Panc1 (cell line): ENCODE measurements at regions not wholly inside any gene's neighbourhood (a gene's known extent, or its start where the extent isn't known, plus 50 kb on each side); places are given as distances from the start of the nearest gene placed in this dataset.

Experiments
- ATAC-seq: fragments of 200-7000 bp; cut with Tn5 transposase; 2 replicates; pipeline ENCODE4 v1.9.1; 2020; ENCODE audit warnings: mild to moderate bottlenecking, moderate library complexity
- BruUV-seq: library from RNA; stranded (reverse); fragments of 400-500 nt; replicated peaks from 2 replicates; lab custom pipeline; 2021; lab: Mats Ljungman, UMichigan
- CTCF ChIA-PET: fragments of 300-600 bp; sonication (Branson Sonifier 250); formaldehyde crosslinking; loops from one replicate; lab custom pipeline; 2022; ENCODE audit warnings: antibody characterized with exemption; lab: Charles Lee
- POLR2A ChIA-PET: fragments of 300-600 bp; sonication (Branson Sonifier 250); formaldehyde crosslinking; loops from one replicate; lab custom pipeline; 2022; ENCODE audit warnings: antibody characterized with exemption; lab: Charles Lee
- DNase-seq: peaks from one replicate; pipeline ENCODE4 v3.0.0-alpha.2; 2010; ENCODE audit warnings: low read depth, low spot score
- H3K27ac ChIP-seq: 2 replicates; pipeline ENCODE4 v1.5.1; 2011; ENCODE audit warnings: mild to moderate bottlenecking, low read length, inconsistent platforms
- H3K27me3 ChIP-seq: fragments of 200-500 bp; sonication (Bioruptor generic); 2 replicates; pipeline ENCODE4 v1.6.0; 2014; ENCODE audit warnings: low read length, inconsistent platforms; ENCODE audit not compliant: control insufficient read depth, insufficient read depth
- H3K36me3 ChIP-seq: fragments of 200-500 bp; sonication (Bioruptor generic); 2 replicates; pipeline ENCODE4 v1.5.1; 2014; ENCODE audit warnings: inconsistent platforms, mild to moderate bottlenecking, low read length, moderate library complexity; ENCODE audit not compliant: control insufficient read depth, insufficient read depth
- H3K4me1 ChIP-seq: 2 replicates; pipeline ENCODE4 v1.5.1; 2011; ENCODE audit warnings: inconsistent platforms, mild to moderate bottlenecking, low read length, moderate library complexity; ENCODE audit not compliant: control insufficient read depth, insufficient read depth
- H3K4me3 ChIP-seq, 2 experiments: 2 replicates each; pipeline ENCODE4 v1.5.1; 2011 to 2012; ENCODE audit warnings: low read depth in 2 of 2, low read length in 2 of 2, mild to moderate bottlenecking in 2 of 2, inconsistent platforms in 1 of 2, moderate library complexity in 1 of 2
- H3K9me3 ChIP-seq: fragments of 200-500 bp; sonication (Bioruptor generic); 2 replicates; pipeline ENCODE4 v1.5.1; 2014; ENCODE audit warnings: low read depth, mild to moderate bottlenecking, inconsistent platforms, low read length, moderate library complexity; ENCODE audit not compliant: control insufficient read depth, insufficient read depth
- POLR2AphosphoS5 ChIP-seq: IDR thresholded peaks from 2 replicates; pipeline ENCODE4 v1.6.1; 2012; ENCODE audit warnings: mild to moderate bottlenecking, low read depth, low read length, moderate library complexity
- SIN3A ChIP-seq: IDR thresholded peaks from 2 replicates; pipeline ENCODE4 v1.6.1; 2012; ENCODE audit warnings: low read depth, mild to moderate bottlenecking, low read length, moderate library complexity, borderline replicate concordance; ENCODE audit not compliant: insufficient read depth
- TCF7L2 ChIP-seq: IDR thresholded peaks from 2 replicates; pipeline ENCODE4 v1.6.1; 2011; ENCODE audit warnings: mild to moderate bottlenecking, low read depth, low read length, inconsistent platforms
- in situ Hi-C: cut with HindIII; loops from 2 replicates; pipeline ENCODE4 v1.10.0; 2016; ENCODE audit warnings: low sequenced_read_pairs, low pct_unique_long_range_greater_than_20kb
- intact Hi-C: fragments of 100-400 bp; cut with micrococcal nuclease; formaldehyde crosslinking; loops from one replicate; pipeline ENCODE4 v1.10.0; 2022; ENCODE audit not compliant: unreplicated experiment
- TF ChIP-seq, protein P1 (sequence below): fragments of 450-650 bp; IDR thresholded peaks from 2 replicates; pipeline ENCODE4 v1.5.1; 2017; ENCODE audit warnings: mild to moderate bottlenecking
- TF ChIP-seq, protein P2 (sequence below), 2 experiments: IDR thresholded peaks; 2 replicates each; pipeline ENCODE4 v1.6.1; 2011 to 2012; ENCODE audit warnings: low read depth in 2 of 2, control low read depth in 1 of 2, low read length in 1 of 2, mild to moderate bottlenecking in 1 of 2, moderate library complexity in 1 of 2; ENCODE audit not compliant: insufficient read depth in 1 of 2

DNA sequence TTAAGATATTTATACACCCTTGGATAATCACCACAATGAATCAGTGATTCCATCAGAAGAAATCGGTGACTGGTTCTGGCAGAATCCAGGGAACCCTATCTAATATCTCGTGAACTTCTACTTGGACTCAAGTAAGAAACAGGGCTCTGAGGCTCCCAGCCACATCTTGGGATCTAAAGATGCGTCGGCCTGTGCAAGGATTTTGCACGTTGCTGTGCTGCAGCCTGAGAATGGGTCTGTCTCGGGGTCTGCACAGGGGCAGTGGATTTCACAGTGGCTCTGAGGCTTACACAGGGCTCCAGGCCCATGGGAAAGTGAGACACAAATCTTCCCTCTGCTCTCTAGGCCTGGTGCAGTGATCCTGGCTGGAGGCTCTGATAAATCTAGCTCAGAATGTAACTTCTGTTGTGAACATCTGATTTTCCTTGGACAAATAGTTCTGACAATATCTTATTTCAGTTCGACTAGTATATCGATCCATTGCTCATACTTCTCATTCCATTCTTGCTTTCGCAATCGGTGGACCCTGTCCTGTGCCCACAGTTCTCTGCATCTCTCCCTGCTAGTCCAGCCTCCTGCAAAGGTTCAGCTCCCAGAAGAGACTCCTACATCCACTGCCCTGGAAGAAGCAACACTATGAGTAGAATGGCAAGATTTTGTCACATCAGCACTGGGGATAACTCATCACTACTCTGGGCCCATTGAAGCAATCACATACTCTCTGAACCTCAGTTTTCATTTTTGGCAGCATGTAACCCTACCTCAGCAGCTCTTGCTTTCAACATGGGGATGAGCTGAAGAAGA is 105.5 kb upstream of the TOP3B start:
- no peak for TF ChIP-seq TCF7L2
- TF ChIP-seq, protein P1, sequence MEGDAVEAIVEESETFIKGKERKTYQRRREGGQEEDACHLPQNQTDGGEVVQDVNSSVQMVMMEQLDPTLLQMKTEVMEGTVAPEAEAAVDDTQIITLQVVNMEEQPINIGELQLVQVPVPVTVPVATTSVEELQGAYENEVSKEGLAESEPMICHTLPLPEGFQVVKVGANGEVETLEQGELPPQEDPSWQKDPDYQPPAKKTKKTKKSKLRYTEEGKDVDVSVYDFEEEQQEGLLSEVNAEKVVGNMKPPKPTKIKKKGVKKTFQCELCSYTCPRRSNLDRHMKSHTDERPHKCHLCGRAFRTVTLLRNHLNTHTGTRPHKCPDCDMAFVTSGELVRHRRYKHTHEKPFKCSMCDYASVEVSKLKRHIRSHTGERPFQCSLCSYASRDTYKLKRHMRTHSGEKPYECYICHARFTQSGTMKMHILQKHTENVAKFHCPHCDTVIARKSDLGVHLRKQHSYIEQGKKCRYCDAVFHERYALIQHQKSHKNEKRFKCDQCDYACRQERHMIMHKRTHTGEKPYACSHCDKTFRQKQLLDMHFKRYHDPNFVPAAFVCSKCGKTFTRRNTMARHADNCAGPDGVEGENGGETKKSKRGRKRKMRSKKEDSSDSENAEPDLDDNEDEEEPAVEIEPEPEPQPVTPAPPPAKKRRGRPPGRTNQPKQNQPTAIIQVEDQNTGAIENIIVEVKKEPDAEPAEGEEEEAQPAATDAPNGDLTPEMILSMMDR = no peak
- no peak overlapping the region for H3K4me3 ChIP-seq
- intact Hi-C loops (no loop called here), in situ Hi-C loops (no loop called here)
- no TSS peak for BruUV-seq
- no peaks in the 10 kb centered on the region for H3K9me3 ChIP-seq
- CTCF ChIA-PET = no interaction called here
- no peak overlapping the region for H3K27ac ChIP-seq
- DNase-seq (no peak), ATAC-seq (no peak)
- H3K36me3 ChIP-seq = no peaks in the 10 kb centered on the region
- POLR2A ChIA-PET = no interaction called here
- no peaks in the 10 kb centered on the region for H3K4me1 ChIP-seq
- peaks cover 2% of the 10 kb centered on the region; the same call in 1 of the 2 replicates for H3K27me3 ChIP-seq

DNA sequence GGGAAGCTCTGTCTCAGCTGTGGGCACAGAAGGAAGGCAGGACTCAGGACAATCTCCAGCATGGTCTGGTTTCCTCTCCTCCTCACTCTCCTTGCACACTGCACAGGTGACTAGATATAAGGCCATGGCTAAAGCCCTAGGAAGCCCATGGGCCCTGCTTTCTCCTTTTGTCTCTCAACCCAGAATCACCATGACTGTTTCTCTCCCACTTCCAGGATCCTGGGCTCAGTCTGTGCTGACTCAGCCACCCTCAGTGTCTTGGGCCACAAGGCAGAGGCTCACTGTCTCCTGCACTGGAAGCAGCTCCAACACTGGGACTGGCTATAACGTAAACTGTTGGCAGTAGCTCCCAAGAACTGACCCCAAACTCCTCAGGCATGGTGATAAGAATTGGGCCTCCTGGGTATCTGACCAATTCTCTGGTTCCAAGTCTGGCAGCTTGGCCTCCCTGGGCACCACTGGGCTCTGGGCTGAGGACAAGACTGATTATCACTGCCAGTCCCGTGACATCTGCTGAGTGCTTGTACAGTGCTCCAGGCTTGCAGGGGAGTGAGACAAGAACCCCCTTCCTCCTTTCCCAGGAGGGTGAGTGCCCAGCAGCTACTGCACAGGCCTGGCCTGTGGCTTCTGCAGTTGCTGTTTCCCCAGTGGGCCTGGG is 104.0 kb upstream of the TOP3B start:
- Histone ChIP-seq H3K4me3 (no peak overlapping the region), H3K36me3 (no peaks in the 10 kb centered on the region), H3K9me3 (no peaks in the 10 kb centered on the region), H3K4me1 (no peaks in the 10 kb centered on the region), H3K27me3 (no peaks in the 10 kb centered on the region), H3K27ac (no peak overlapping the region)
- in situ Hi-C loops (no loop called here), intact Hi-C loops (no loop called here)
- CTCF ChIA-PET = no interaction called here
- no peak for DNase-seq
- no TSS peak for BruUV-seq
- POLR2A ChIA-PET = no interaction called here
- TF ChIP-seq, protein P1 = no peak
- TF ChIP-seq TCF7L2 = no peak
- no peak for ATAC-seq

DNA sequence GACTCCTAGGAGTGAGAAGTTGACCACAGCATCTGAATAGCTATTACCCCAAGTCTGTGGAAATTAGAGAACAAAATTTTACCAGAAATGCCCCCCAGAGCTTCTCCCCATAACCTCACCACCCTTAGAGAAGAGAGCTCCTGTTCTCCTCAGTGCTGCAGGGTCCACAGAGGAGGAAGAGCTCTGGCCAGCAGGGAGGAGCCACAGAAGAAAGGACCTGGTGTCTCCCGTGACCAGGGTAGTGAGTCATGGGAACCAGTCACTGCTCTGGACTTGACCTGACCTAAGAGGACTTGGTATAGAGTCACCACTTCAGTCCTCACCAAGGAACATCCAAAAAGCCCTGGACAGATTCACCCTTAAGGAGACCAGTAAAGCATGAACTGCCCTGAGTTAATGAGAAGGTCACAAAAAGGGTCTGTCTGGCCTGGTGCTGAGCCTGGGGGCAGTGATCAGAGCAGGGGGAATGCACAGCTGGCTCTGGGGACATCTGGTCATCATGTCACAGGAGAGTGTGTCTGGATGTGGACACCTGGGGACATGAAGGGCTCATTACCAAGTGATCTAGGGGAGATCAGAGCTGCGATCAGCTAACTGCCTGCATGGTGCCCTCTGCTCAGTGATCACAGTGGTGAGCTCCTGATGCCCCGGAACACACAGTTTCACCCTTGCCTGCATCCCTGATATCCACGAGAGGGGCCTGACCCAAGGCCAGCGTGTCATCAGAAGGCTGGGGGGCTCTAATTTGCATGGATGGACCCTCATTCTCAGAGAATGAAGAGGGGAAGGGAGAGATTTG is 103.3 kb upstream of the TOP3B start:
- Histone ChIP-seq H3K27ac (no peak overlapping the region), H3K27me3 (no peaks in the 10 kb centered on the region), H3K9me3 (no peaks in the 10 kb centered on the region), H3K36me3 (no peaks in the 10 kb centered on the region), H3K4me1 (no peaks in the 10 kb centered on the region), H3K4me3 (no peak overlapping the region)
- BruUV-seq = no TSS peak
- ChIA-PET POLR2A (no interaction called here), CTCF (no interaction called here)
- DNase-seq (no peak), ATAC-seq (no peak; the same call in 1 of the 2 replicates)
- in situ Hi-C loops = no loop called here
- TF ChIP-seq POLR2AphosphoS5 = no peak
- TF ChIP-seq, protein P1 = no peak
- TF ChIP-seq, protein P2, sequence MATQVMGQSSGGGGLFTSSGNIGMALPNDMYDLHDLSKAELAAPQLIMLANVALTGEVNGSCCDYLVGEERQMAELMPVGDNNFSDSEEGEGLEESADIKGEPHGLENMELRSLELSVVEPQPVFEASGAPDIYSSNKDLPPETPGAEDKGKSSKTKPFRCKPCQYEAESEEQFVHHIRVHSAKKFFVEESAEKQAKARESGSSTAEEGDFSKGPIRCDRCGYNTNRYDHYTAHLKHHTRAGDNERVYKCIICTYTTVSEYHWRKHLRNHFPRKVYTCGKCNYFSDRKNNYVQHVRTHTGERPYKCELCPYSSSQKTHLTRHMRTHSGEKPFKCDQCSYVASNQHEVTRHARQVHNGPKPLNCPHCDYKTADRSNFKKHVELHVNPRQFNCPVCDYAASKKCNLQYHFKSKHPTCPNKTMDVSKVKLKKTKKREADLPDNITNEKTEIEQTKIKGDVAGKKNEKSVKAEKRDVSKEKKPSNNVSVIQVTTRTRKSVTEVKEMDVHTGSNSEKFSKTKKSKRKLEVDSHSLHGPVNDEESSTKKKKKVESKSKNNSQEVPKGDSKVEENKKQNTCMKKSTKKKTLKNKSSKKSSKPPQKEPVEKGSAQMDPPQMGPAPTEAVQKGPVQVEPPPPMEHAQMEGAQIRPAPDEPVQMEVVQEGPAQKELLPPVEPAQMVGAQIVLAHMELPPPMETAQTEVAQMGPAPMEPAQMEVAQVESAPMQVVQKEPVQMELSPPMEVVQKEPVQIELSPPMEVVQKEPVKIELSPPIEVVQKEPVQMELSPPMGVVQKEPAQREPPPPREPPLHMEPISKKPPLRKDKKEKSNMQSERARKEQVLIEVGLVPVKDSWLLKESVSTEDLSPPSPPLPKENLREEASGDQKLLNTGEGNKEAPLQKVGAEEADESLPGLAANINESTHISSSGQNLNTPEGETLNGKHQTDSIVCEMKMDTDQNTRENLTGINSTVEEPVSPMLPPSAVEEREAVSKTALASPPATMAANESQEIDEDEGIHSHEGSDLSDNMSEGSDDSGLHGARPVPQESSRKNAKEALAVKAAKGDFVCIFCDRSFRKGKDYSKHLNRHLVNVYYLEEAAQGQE (IDR thresholded peaks at IDR 0.05; ENCODE audit: insufficient read depth in 1 of 2, low read depth in 2 of 2, low read length in 1 of 2) = no peak
- TF ChIP-seq SIN3A = no peak
- TF ChIP-seq TCF7L2 = no peak
- intact Hi-C loops = no loop called here
